SU-DHL-6 (cell line): ENCODE measurements at regions not wholly inside any gene's neighbourhood (a gene's known extent, or its start where the extent isn't known, plus 50 kb on each side); places are given as distances from the start of the nearest gene placed in this dataset.

ENCODE experiments used
- H2AFZ ChIP-seq: fragments of 200-600 bp; sonication (generic); 2 replicates; pipeline ENCODE4 v1.6.1; 2014; ENCODE audit warnings: low read depth, mild to moderate bottlenecking, moderate library complexity, mixed read lengths, antibody characterized with exemption, low read length; ENCODE audit not compliant: severe bottlenecking
- H3F3A ChIP-seq: fragments of 200-600 bp; shearing (Covaris generic); 2 replicates; pipeline ENCODE4 v1.6.0; 2016; ENCODE audit warnings: antibody characterized with exemption, mild to moderate bottlenecking; ENCODE audit not compliant: insufficient read depth
- H3K27ac ChIP-seq: fragments of 200-600 bp; sonication (generic); 2 replicates; pipeline ENCODE4 v1.5.1; 2016; ENCODE audit warnings: low read depth, mild to moderate bottlenecking, low read length, moderate library complexity, mixed read lengths
- H3K27me3 ChIP-seq: fragments of 200-600 bp; sonication (generic), shearing (Covaris generic); 2 replicates; pipeline ENCODE4 v1.6.0; 2014; ENCODE audit warnings: mild to moderate bottlenecking, low read length
- H3K36me3 ChIP-seq: fragments of 200-600 bp; sonication (generic); 2 replicates; pipeline ENCODE4 v1.6.1; 2014; ENCODE audit warnings: mild to moderate bottlenecking, low read length, mixed read lengths
- H3K4me2 ChIP-seq: fragments of 300-600, 200-600 bp; shearing (Covaris generic), sonication (generic); 2 replicates; pipeline ENCODE4 v1.6.0; 2014; ENCODE audit warnings: low read length, low read depth, mild to moderate bottlenecking; ENCODE audit not compliant: poor library complexity, severe bottlenecking
- H3K4me3 ChIP-seq: fragments of 200-600 bp; sonication (generic); 2 replicates; pipeline ENCODE4 v1.5.1; 2014; ENCODE audit warnings: antibody characterized with exemption, low read length, mild to moderate bottlenecking, mixed read lengths; ENCODE audit not compliant: insufficient read depth, poor library complexity, severe bottlenecking
- H3K79me2 ChIP-seq: fragments of 200-600 bp; sonication (generic); 2 replicates; pipeline ENCODE4 v1.6.1; 2014; ENCODE audit warnings: mild to moderate bottlenecking, low read length, moderate library complexity; ENCODE audit not compliant: insufficient read depth
- H3K9ac ChIP-seq: fragments of 200-600 bp; sonication (generic); 2 replicates; pipeline ENCODE4 v1.7.0; 2014; ENCODE audit warnings: mild to moderate bottlenecking, low read length
- H3K9me2 ChIP-seq: fragments of 200-600 bp; sonication (generic); replicated peaks from 2 replicates; pipeline ENCODE4 v1.6.1; 2014; ENCODE audit warnings: low read length; ENCODE audit not compliant: insufficient read depth
- H3K9me3 ChIP-seq: fragments of 200-600 bp; sonication (generic); 2 replicates; pipeline ENCODE4 v1.6.1; 2014; ENCODE audit warnings: low read length, mixed read lengths; ENCODE audit not compliant: insufficient read depth
- H4K20me1 ChIP-seq: fragments of 200-600 bp; sonication (generic); 2 replicates; pipeline ENCODE4 v1.6.1; 2014; ENCODE audit warnings: low read depth, mild to moderate bottlenecking, antibody characterized with exemption, low read length, moderate library complexity, mixed read lengths
- EZH2phosphoT487 ChIP-seq: fragments of 200-600 bp; sonication (generic), shearing (Covaris generic); conservative IDR thresholded peaks from 2 replicates; pipeline ENCODE4 v1.6.1; 2018; ENCODE audit warnings: mild to moderate bottlenecking, antibody characterized with exemption, low read length, moderate library complexity, mixed read lengths
- TF ChIP-seq, protein P1 (sequence below): fragments of 200-600 bp; sonication (generic); IDR thresholded peaks from one replicate; pipeline ENCODE4 v1.5.1; 2017; ENCODE audit warnings: antibody characterized with exemption, mild to moderate bottlenecking, low read length, moderate library complexity; ENCODE audit not compliant: insufficient read depth, poor library complexity, severe bottlenecking

DNA sequence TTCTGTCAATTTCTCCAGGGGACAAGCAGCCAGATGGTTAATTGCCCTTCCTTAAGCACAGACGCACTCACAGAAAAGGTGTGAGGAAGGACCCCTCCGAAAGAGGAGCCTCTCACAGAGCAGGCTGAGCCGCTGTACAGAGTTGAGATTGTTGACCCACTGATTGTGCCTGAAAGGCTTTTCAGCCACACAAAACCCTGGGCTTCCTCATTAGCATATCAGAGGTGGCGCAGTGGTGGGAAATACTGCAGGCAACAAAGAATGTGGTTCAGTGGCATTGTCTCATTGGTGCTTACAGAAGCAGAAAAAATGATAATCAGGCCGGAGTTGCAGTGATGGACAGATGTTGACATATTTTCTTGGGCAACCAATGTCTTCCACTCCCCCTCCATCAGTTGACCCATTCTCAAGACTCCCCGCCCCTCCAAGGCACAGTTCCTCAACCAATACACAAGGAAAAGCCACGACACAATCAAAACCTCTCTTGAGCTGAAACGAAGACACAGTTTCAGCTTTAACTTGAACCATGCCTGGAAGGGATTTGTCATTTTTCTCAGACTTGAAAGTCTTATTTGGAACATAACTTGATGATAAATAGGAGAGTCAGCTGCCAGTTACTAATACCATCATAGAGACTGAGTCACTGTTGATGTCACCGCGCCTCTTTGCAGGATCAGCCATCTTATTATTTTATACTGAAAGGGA is 53.1 kb downstream of the ATXN3L start:
- H3K4me2 ChIP-seq = no peak overlapping the region
- no peak overlapping the region for H2AFZ ChIP-seq
- no peaks in the 10 kb centered on the region for H3K79me2 ChIP-seq
- H3K4me3 ChIP-seq = no peak overlapping the region
- H4K20me1 ChIP-seq = no peaks in the 10 kb centered on the region
- TF ChIP-seq, protein P1, sequence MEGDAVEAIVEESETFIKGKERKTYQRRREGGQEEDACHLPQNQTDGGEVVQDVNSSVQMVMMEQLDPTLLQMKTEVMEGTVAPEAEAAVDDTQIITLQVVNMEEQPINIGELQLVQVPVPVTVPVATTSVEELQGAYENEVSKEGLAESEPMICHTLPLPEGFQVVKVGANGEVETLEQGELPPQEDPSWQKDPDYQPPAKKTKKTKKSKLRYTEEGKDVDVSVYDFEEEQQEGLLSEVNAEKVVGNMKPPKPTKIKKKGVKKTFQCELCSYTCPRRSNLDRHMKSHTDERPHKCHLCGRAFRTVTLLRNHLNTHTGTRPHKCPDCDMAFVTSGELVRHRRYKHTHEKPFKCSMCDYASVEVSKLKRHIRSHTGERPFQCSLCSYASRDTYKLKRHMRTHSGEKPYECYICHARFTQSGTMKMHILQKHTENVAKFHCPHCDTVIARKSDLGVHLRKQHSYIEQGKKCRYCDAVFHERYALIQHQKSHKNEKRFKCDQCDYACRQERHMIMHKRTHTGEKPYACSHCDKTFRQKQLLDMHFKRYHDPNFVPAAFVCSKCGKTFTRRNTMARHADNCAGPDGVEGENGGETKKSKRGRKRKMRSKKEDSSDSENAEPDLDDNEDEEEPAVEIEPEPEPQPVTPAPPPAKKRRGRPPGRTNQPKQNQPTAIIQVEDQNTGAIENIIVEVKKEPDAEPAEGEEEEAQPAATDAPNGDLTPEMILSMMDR = no peak
- no peak for TF ChIP-seq EZH2phosphoT487
- H3K9ac ChIP-seq = no peak overlapping the region
- no peaks in the 10 kb centered on the region for H3K9me3 ChIP-seq
- H3F3A ChIP-seq = no peaks in the 10 kb centered on the region
- no peaks in the 10 kb centered on the region for H3K36me3 ChIP-seq
- H3K27me3 ChIP-seq = no peaks in the 10 kb centered on the region
- H3K9me2 ChIP-seq = no peaks in the 10 kb centered on the region
- no peak overlapping the region for H3K27ac ChIP-seq

DNA sequence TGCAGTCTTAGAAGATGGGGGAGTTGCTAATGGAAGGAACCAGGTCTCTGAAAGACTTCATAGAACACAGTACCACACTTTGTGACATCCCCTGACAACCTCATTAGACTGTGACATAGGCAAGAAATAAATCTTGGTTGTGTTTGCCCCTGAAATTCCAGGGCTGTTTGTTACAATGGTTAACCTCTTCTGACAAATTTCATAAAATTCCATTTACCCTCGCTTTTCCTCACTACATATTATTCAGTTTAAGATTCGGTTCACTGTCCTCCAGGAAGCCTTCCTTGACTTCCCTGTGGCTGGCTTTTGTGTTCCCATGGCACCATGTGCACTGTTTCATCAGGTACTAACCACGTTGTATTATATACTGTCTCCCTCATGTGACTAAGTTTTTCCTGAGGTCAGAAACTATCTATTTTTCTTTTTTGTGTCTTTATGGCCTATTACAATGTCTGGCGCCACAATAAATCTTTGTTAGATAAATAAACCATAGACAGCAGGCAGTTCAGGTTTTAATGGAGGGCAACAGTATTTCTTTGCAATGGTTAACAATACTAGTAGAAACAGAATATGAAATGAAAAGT is 54.2 kb downstream of the ATXN3L start:
- no peak overlapping the region for H2AFZ ChIP-seq
- H4K20me1 ChIP-seq = no peaks in the 10 kb centered on the region

DNA sequence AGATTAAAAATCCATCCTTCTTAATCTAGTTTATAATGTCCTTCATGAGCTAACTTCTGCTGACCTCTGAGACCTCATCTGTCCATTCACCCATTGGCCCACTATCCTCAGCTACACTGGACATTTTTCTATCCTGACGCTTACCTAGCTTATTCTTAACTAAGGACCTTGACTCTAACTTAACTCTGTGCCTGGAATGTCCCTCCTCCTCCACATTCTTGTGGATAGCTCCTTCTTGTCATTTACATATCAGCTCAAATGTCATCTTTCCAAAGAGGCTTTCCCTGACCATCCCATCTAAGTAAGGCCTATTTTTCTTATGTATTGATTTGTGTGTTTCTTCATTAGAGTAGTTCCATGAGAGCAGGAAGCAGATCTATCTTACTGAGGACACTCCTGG is 54.7 kb downstream of the ATXN3L start:
- no peaks in the 10 kb centered on the region for H3K9me2 ChIP-seq
- no peak overlapping the region for H3K4me2 ChIP-seq
- H3K9ac ChIP-seq = no peak overlapping the region
- no peaks in the 10 kb centered on the region for H3F3A ChIP-seq
- no peak overlapping the region for H3K27ac ChIP-seq
- H4K20me1 ChIP-seq = no peaks in the 10 kb centered on the region
- TF ChIP-seq, protein P1 = no peak
- no peak for TF ChIP-seq EZH2phosphoT487
- H3K79me2 ChIP-seq = no peaks in the 10 kb centered on the region
- H3K36me3 ChIP-seq = no peaks in the 10 kb centered on the region
- H2AFZ ChIP-seq = no peak overlapping the region
- H3K4me3 ChIP-seq = no peak overlapping the region
- no peaks in the 10 kb centered on the region for H3K27me3 ChIP-seq
- no peaks in the 10 kb centered on the region for H3K9me3 ChIP-seq

More for the DNA sequence above, 54.2 kb downstream of the ATXN3L start:
- Histone ChIP-seq H3K9me3 (no peaks in the 10 kb centered on the region), H3F3A (no peaks in the 10 kb centered on the region), H3K4me2 (no peak overlapping the region), H3K9ac (no peak overlapping the region), H3K27ac (no peak overlapping the region), H3K79me2 (no peaks in the 10 kb centered on the region), H3K4me3 (no peak overlapping the region), H3K36me3 (no peaks in the 10 kb centered on the region), H3K9me2 (no peaks in the 10 kb centered on the region), H3K27me3 (no peaks in the 10 kb centered on the region)
- no peak for TF ChIP-seq EZH2phosphoT487
- TF ChIP-seq, protein P1 = no peak
